ENCODE measurements at regions not wholly inside any gene's neighbourhood (a gene's known extent, or its start where the extent isn't known, plus 50 kb on each side); places are given as distances from the start of the nearest gene placed in this dataset.

DNA sequence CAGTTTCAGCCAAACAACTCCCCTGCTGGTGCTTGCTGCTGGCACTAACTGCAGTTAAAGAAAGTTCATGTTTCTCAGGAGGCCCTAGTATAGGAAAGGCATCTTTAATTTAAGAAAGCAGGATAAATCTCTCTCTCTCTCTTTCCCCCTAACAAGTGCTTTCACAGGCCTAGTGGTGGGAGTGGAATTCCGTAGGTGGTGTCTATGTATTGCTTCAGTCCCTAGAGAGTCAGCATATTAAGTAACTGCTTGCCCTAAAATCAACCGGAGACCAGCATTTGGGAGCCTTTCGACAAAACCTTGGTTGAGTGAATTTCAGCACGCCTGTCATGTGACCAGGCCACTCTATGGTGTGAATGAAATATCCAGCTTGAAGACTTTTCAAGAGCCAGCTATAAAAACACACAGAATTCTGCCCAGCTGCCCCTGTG, 169.2 kb upstream of the TGFBR2 start:
- Mint-ChIP-seq H3K4me1 (peaks cover 17% of the 10 kb centered on the region), H3K9me3 (peaks cover 2% of the 10 kb centered on the region), H3K27me3 (ENCODE audit: low read depth) (no peaks in the 10 kb centered on the region), H3K4me3 (no peak overlapping the region), H3K36me3 (ENCODE audit: low read depth) (no peaks in the 10 kb centered on the region), H3K27ac (ENCODE audit: unreplicated experiment) (no peak overlapping the region)
- TF ChIP-seq, protein P1, sequence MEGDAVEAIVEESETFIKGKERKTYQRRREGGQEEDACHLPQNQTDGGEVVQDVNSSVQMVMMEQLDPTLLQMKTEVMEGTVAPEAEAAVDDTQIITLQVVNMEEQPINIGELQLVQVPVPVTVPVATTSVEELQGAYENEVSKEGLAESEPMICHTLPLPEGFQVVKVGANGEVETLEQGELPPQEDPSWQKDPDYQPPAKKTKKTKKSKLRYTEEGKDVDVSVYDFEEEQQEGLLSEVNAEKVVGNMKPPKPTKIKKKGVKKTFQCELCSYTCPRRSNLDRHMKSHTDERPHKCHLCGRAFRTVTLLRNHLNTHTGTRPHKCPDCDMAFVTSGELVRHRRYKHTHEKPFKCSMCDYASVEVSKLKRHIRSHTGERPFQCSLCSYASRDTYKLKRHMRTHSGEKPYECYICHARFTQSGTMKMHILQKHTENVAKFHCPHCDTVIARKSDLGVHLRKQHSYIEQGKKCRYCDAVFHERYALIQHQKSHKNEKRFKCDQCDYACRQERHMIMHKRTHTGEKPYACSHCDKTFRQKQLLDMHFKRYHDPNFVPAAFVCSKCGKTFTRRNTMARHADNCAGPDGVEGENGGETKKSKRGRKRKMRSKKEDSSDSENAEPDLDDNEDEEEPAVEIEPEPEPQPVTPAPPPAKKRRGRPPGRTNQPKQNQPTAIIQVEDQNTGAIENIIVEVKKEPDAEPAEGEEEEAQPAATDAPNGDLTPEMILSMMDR (conservative IDR thresholded peaks at IDR 0.05) = no peak
- no peak for DNase-seq (ENCODE audit: low read depth, low spot score)

DNA sequence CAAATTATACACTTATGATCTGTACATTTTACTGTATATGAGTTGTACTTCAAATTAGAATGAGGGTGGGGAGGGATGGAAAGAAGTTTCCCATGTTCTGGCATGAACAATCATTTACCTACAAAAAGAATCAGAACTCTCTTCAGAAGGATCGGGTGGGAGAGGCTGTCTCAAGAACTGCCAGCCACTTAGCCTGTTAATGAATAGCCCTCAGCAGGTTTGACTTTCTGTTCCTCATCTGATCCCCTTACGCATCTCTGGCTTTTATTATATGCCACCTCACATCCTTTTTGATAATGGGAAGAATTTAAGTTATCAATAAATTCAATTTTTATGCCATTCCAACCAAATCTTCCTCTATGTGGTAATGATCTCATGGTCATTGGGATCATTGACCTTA, 168.3 kb upstream of the TGFBR2 start:
- TF ChIP-seq, protein P1 (conservative IDR thresholded peaks at IDR 0.05) = no peak
- H3K4me3 Mint-ChIP-seq = no peak overlapping the region
- no peak for DNase-seq (ENCODE audit: low read depth, low spot score)

DNA sequence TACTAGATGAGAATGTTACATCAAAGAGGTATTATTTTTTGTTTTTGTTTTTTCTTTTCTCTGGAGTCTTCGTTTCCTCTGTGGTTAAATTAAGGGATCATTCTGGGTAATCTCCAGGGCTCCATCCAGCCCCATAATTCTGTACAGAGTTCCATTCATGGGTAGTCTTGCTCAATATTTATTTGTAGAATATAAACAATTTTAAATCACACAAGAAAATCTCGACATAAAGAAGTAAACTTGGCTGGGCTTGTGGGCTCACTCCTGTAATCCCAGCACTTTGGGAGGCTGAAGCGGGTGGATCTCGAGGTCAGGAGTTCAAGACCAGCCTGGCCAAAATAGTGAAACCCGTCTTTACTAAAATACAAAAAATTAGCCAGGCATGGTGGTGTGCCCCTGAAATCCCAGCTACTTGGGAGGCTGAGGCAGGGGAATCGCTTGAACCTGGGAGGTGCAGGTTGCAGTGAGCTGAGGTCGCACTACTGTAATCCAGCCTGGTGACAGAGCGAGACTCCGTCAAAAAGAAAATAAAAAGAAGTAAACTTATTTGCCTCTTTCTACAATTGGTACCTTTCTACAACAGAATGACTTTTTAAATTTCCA, 166.8 kb upstream of the TGFBR2 start:
- no peak overlapping the region for H3K4me3 Mint-ChIP-seq
- no peak overlapping the region for H3K27ac Mint-ChIP-seq (ENCODE audit: unreplicated experiment)
- H3K9me3 Mint-ChIP-seq = peaks cover 4% of the 10 kb centered on the region
- H3K36me3 Mint-ChIP-seq (ENCODE audit: low read depth) = no peaks in the 10 kb centered on the region
- TF ChIP-seq, protein P1 (conservative IDR thresholded peaks at IDR 0.05) = no peak
- no peak for DNase-seq (ENCODE audit: low read depth, low spot score)
- H3K4me1 Mint-ChIP-seq = peaks cover 17% of the 10 kb centered on the region
- H3K27me3 Mint-ChIP-seq (ENCODE audit: low read depth) = no peaks in the 10 kb centered on the region

More for the DNA sequence above, 168.3 kb upstream of the TGFBR2 start:
- Mint-ChIP-seq H3K9me3 (peaks cover 2% of the 10 kb centered on the region), H3K4me1 (peaks cover 17% of the 10 kb centered on the region), H3K27ac (ENCODE audit: unreplicated experiment) (no peak overlapping the region), H3K27me3 (ENCODE audit: low read depth) (no peaks in the 10 kb centered on the region), H3K36me3 (ENCODE audit: low read depth) (no peaks in the 10 kb centered on the region)

DNA sequence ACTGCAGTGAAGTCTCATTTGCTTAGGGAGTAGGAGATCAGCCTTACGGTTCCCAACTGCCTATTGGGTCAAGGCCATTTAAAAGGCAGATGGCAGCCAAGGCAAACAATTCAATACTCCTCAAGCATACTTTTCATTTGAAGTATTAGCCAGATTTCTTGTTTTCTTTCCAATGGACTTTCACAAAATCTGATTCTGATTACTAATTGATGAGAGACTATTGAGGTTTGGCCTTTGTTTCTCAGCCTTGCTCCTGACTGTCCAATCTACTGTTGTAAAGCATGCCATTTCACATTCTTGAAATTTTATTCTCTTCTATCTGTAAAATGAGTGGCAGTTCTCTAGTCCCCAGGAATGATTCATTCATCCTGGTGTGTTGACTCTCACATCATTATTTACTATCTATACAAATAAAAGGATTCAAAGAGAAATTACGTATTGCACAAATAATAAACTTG, 166.2 kb upstream of the TGFBR2 start:
- H3K4me3 Mint-ChIP-seq = no peak overlapping the region
- H3K27me3 Mint-ChIP-seq (ENCODE audit: low read depth) = no peaks in the 10 kb centered on the region
- no peak overlapping the region for H3K27ac Mint-ChIP-seq (ENCODE audit: unreplicated experiment)
- peaks cover 4% of the 10 kb centered on the region for H3K9me3 Mint-ChIP-seq
- TF ChIP-seq, protein P1 (conservative IDR thresholded peaks at IDR 0.05) = no peak
- H3K4me1 Mint-ChIP-seq = peaks cover 17% of the 10 kb centered on the region
- no peaks in the 10 kb centered on the region for H3K36me3 Mint-ChIP-seq (ENCODE audit: low read depth)
- DNase-seq (ENCODE audit: low read depth, low spot score) = no peak

DNA sequence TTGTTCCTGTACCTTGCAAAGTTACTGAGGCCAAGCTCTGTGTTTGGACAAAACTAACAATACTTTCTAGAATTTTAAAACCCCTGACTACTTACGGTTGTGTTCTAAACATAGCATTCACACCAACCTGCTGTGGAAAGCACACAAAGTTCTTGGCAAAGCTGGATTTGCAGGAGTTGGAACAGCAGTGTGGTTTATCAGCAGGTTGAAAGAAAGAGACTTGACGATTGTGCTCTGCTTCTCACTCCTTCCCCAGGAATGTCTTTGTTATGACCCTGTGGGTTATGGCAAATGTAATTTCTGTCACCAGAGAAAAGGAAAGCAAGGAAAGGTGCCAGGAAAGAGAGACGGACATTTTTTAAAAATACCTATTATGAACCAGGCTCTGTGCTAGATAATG, 165.5 kb upstream of the TGFBR2 start:
- peaks cover 4% of the 10 kb centered on the region for H3K9me3 Mint-ChIP-seq
- no peaks in the 10 kb centered on the region for H3K36me3 Mint-ChIP-seq (ENCODE audit: low read depth)
- H3K4me1 Mint-ChIP-seq = peaks cover 17% of the 10 kb centered on the region
- H3K27me3 Mint-ChIP-seq (ENCODE audit: low read depth) = no peaks in the 10 kb centered on the region
- DNase-seq (ENCODE audit: low read depth, low spot score) = no peak
- H3K4me3 Mint-ChIP-seq = no peak overlapping the region
- TF ChIP-seq, protein P1 (conservative IDR thresholded peaks at IDR 0.05) = no peak
- H3K27ac Mint-ChIP-seq (ENCODE audit: unreplicated experiment) = no peak overlapping the region
